ENCODE measurements at regions not wholly inside any gene's neighbourhood (a gene's known extent, or its start where the extent isn't known, plus 50 kb on each side); places are given as distances from the start of the nearest gene placed in this dataset.

DNA sequence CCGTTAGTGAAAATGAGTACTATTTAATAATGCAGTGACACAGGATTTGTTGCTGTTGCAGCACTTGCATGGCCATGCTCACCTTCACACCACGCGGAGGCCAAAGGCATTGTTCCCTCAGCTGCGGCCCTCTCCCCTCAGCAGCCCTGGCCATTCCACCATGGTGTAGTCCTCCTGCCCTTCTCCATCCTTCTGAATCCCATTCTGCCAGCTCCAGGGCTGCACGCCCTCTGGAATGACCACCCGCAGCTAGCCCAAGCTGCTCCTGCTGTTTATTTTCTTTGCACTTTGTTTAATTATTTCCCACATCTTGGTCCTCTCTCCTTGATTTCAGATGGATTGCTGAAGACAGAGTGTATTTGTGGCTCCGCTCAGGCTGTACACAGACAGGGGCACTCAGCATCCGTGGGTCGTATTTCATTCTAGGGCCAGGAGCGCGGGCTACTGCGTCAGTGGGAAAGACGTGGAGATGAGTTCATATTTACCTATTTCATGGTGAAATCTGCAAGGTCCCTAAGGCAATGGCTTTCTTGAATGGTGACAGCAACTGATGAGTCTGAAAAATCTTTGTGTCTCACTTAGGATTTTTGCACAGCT is 81.4 kb upstream of the DUSP22 start:
- DNase-seq = no peak

DNA sequence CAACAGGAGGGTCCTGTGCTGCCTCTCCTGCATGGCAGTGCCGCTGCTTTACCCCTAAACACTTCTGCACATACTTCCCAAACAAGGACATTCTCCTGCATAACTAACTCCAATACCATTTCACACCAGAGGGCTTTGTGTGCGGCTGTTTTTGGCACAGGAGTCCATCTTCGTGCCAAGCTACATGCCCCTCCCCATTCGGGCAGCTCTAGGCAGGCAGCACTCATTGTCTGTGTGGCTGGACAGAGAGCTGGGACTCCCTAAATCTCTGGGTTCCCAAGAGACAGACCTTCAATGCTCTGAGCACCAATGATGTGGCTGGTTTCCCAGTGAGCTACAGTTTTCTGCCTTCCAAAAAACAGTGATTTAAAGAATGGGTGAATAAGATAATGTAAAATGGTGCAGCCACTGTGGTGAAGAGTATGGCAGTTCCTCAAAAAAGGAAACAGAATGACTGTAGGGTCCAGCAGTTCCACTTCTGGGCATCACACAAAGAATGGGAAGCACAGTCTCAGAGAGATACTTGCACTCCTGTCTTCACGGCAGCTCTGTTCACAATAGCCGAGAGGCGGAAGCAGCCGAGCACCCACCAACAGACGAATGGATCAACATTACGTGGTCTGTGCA is 80.3 kb upstream of the DUSP22 start:
- DNase-seq = no peak

DNA sequence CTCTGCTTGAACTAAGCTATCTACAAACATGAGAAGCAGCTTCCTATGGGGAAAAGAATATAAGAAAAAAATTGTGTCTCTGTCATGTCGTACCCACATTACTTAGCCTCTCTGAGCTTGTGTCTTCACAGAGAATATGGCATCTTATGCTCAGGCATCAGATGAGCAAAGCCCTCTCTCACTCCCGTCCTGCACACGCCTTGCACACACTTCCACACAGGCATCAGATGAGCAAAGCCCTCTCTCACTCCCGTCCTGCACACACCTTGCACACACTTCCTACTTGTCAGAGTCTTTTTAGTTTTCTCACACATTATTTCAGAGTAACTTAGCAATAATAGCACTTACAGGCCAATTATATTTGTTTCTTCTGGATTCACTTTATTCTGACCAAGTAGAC is 79.0 kb upstream of the DUSP22 start:
- DNase-seq = no peak

DNA sequence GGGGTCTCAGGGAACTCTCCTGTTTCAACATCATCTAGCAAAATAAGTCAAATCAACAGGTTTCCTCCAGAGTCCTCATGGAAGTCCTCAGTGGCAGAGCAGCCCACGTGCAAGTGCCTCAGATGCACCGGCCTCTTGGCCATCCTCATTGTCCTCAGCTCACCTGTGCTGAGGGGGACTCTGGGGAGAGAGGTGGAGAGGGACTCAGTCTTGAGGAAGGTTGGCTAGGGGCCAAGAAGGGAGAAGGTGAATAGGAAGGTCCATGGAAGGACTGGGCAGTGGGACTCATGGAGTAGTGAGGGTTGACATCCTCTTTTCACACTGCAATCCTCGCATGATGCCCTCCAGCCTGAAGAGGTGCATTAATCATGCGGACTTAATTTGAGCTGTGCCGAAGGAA is 77.9 kb upstream of the DUSP22 start:
- no peak for DNase-seq

DNA sequence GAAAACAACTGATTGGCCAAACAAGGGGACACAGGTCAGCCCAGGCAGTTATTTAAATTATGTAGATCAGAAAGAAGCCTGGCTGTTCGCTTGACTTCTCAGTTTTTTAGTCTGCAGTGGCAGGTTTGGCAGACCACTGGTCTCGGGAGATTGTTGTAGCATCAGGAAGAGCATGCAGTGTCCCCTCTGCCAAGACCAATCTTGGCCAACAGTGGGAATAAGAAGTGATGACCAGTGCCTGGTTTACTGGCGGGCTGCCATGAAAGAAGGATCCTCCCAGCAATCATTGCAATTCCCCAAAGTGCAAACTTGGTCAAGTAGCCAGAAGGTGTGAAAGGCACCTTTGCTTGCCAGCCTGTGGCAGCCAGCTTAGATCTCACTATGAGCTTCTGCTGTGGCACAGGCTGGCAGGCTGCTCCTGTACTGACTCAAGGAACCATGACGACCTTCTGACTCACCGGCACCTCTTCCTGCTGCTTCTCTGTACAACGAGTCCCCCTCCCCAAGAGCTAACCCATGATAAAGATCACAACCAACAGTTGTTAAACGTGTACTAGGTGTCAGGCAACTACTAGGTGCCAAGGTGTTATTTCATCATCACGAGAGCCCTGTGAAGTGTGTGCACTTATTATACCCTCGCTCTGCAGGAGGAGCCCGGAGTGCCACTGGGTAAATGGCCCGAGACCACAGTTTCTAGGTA is 76.8 kb upstream of the DUSP22 start:
- peak; percentile 78 for DNase-seq

DNA sequence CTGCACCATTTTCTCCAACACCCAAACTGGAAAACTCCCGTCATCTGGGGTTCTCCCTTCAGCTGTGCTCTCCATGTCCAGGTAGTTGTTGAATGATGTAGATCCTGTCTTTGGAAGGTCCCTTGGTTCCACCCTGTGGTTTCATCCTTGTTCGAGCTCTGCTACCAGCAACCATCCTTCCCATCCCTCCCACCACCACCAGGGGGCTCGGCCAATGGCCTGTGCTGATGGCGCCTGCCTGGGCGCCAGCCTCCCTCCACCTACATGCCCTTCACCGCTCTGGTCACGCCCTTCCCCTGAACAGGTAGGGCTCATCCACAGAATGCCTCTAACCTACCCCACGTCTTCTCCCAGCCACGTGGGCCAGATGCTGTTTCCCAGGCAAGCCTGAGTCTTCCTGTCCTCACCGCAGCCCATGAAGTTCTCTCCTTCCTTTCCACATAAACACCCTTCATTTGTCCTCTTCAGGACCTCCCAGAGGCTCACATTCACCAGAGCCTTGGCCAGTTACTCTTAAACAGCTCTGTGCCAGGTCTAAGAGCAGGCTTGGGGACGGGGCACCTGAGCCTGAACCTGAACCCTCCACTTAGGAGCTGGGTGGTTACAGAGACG is 75.1 kb upstream of the DUSP22 start:
- peak; percentile 70 for DNase-seq

DNA sequence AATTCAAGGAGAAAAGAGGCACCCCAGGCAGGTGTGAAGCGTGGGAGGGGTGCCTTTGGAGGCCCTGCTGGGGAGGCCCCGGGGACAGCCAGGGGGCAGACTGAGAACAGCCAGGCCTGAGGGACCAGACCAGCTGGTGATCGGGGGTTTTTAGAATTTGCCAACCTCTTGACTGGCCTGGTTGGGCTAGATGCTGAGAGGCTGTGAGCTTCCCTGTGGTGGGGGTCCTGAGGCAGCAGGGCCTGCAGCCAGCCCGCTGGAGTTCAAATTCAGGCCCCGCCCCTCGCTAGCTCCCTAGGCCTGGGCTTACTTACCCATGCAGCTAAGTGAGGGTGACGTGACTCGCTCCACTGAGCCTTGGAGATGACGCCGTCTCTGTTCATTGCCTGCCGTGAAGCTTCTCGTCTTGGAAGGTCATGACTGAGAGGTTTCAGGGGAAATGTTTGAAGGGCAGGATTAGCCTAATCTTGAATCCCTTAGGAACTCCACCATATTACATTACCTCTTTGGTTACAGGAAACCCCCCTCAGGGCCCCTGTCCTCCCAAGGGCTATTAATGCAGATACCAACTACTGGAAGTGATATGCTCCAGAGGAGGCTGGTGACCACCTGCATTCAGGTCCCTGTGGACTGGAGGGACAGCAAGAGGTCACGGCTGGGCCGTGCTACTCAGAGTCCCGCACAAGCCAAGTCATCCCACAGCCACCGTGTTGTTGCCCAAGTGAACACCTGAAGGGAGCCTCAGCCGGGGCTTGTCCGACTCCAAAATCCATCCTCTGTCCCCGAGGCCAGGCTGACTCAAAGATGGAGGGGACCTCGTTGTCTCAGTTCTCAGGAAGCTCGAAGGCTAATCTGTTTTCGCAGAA is 73.9 kb upstream of the DUSP22 start:
- no peak for DNase-seq

DNA sequence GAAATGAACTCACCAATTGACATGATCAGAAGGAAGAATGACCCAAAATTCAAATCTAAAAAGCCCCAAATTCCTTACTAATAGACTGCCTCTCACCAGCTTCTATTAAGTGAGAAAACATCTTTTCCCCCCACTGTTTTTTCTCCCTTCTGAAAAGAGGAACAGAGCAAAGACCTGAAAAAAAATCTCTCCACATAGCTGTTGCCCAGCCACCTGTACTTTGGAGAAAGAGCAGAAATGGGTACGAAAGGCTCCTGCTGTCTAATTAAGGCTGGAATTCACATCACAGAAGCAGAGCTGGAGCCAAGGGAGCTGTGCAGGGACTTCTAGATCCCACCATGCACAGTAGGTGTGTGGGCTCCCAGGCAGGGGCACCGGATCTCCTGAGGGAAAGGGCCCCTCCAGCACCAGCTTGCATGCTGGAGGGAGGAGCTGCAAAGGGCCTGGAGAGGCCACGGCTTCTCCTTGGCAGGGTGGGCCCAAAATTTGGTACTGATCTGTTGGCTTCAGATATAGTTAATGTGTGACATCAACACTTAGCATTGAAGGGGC is 73.2 kb upstream of the DUSP22 start:
- DNase-seq = peak; percentile 22

DNA sequence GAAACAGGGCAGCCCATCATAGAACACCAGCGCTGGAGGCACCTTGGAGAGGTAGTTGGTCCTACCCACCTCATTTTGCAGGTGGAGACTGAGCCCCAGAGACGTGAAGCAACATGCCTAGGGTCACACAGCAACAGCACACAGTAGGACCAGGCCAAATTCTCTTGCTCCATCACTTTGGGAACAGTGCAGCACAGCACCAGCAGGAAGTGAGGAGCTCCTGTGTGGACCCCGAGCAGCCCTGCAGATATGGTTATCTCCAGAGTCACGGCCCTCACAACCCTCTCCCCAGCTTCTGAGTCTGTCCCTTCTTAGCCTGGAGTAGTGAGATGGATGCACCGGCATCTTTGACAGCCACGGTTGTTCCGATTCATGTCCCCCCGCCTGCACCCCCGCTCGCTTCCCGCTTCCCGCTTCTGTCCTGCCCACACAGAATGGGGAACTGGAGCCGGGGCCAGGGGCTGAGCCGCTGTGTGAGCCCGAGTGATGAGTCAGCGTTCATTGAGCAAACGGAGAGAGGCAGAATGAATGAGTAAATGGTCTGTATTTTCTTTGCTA is 72.6 kb upstream of the DUSP22 start:
- peak; percentile 37 for DNase-seq

DNA sequence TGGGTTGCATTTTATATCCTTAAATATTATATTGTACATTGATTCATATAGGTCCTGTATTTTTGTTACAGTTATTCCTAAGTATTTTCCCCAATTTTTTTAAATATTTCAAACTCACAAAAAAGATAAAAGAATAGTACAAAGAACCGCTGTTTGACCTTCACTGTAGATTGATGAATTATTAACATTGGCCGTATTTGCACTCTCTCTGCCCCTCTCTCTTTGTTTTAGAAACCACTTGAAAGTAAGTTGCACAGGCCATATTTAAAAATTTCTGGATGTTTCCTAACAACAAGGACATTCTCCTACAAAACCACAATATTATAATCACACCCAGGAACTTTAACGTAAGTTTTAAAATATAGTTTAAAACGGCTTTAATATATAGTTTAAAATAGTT is 72.0 kb upstream of the DUSP22 start:
- no peak for DNase-seq

DNA sequence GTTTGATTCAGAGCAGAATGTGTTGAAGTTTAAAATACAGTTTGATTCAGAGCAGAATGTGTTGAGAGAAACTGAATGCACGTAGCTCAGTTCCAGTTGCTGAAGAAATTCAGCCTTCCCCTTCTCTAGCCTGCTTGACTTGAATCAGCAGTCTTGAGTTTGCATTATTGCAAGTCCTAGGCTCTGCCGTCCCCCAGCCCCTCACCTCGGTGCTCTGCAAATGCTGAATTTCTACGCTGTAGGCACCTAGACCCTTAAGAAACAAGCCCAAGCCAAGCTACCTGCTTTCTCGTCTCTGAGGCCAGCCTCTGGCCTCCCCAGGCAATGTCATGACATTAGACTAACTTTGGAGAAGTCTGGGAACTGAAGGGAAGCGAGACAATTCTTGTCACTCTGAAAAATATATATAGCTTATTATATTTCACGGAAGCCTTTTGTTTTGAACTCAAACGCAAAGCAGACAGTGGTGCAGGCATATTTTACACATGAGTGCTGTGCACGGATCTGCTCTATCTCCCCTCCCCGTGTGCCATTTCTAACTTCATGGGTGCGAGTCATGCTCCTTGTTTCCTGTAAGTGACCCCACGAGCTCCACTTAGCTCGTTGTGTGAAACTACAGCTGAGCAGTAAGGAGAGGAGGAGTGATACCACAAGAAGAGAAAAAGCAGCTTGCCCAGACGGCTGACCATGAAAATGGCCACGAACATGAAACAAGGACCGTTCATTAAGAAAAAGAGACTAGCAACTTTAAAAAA is 71.4 kb upstream of the DUSP22 start:
- DNase-seq = peak; percentile 54

DNA sequence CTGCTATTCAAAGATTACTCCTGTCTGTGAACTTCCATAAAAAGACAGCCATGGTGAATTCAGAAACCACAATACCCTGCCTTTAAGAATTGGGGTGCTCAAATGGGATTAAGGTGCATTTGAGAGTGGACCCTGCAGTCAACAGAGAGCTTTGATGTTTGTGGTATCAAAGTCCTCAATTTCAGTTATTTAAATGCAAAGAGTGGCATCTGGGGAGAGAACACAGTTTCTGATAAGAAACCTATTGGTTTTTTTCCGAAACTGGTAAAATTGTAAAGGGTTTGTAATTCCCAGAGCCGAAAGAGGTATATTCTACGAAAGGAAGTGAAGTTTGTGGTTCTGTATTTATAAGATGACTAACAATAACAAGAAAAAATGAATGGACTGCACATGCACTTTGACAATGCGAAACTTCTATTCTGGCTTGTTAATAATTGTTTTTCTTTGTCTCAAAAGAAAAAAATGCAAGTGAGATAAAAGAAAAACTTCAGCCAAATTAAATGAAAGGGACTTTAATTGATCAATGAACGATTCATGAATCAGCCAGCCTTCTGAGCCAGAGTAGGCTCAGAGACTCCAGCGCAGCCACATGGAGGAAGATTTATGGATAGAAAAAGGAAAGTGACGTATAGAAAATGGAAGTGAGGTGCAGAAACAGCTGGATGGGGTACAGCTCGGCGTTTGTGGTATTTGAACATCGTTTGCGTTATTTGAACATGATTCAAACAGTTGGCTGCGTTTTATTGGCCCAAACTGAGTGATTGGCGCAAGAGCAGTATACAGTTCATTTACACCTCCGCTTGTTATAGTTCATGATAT is 70.5 kb upstream of the DUSP22 start:
- no peak for DNase-seq

DNA sequence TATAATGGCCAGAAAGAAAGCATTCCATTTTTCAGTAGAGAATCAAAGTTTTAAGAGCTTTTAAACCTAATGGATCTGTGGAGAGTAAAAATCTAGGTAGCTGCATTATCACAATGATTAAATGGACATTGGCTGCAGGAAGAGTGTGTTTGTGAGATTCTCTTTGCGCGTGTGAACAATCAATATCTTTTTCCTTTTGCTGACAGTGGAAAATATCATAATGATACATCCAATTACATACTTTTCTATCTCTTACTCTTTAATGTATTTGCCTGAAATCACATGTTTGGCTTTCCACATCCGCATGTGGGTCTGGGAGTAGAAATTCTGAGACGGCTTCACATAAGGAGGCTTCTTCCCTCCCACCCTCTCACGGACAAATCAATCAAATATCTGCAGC is 69.8 kb upstream of the DUSP22 start:
- DNase-seq = no peak

DNA sequence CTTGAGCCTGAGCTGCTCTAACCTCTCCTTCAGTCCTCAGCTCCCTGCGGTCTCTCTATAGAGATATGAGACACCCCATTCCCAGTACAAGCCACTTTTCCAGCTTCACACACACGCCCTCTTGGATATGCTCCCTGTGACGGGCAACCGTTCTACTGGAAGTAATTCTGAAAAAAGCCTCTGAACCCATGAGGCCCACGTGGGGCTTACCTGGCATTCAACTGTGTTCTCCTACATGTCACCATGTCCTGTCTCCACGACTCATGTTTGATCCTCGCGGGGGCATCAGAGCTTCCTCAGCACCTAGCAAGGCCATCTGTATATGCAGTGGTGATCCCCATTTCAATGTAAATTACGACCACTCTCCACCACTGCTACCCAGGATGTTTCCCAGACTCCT is 69.2 kb upstream of the DUSP22 start:
- DNase-seq = no peak

DNA sequence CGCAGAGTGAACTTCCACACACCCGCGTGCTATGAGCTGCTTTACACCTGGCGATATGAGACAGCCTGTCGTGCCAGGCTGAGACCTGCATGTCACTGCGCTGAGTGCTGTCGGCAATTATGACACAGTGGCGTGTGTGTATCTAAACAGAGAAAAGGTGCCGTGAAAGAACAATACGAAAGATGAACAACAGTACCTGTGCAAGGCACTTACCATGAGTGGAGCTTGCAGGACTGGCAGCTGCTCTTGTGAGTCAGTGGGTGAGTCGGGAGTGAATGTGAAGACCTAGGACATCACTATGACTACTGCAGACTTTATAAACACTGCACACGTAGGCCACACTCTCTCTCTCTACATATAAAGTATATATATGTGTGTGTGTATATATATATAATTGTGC is 68.5 kb upstream of the DUSP22 start:
- peak; percentile 60 for DNase-seq

DNA sequence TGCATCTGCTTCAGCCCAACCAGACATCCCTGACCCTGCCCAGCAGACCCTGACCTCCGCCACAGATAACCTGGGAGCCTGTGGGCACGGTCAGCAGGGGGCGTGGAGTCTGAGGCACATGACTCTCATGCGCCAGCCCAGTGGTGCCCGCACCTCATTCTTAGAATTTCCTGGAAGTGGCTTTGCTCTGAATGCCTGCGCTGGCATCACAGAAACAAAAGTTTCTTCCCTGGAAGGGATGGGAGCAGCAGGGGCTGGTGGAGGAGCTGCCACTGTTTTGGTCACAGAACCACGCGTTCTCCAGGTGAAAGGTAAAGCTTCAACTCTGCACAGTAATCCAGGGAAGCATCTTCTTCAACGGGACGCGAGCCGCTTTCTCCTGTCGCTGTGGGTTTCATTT is 67.9 kb upstream of the DUSP22 start:
- no peak for DNase-seq

DNA sequence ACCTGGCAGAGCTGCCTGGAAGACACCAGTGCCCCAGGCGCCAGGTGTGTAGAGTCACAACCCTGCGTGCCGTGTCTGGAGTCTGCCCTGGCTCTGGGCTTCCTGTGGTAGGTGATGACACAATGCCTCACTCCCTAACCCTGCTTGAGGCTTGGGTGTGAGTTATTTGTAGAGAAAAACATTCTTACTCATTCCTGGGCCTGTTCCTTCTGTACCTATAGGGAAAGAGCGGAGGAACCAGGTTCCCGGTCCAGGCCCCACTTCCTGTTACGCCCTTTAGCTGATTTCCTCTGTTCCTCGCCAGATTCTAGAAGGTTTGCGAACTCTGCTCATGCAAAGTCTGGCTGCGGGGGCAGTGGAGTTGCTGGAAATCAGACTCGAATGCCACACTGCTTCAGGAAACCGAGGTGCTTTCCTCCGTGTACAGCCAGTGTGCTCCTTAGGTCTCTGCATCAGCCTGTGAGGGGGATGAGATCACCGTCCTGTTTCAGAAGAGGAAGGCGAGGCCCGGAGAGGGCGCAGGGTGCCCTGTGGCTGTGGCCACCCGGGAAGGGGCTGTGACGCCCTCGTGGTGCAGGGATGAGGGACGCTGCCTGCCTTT is 67.1 kb upstream of the DUSP22 start:
- peak; percentile 77 for DNase-seq

DNA sequence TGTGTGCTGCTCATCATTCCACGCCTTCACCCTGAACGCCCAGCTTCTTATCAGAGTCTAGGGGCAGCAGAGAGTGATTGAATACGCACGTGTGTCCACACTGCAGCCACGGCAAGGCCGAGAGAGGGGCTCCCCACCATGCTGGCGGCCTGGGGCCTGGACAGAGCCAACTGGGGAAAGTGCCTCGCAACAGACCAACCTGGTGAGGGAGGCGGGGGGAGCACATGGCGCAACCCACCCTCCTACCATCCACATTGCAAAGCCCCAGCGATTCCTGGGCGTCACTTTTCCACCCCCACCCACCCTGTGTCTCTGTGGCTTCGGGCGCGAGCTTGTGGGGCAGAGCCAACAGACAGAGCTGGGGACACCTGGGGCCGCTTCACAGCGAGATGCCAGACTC is 66.4 kb upstream of the DUSP22 start:
- DNase-seq = no peak

DNA sequence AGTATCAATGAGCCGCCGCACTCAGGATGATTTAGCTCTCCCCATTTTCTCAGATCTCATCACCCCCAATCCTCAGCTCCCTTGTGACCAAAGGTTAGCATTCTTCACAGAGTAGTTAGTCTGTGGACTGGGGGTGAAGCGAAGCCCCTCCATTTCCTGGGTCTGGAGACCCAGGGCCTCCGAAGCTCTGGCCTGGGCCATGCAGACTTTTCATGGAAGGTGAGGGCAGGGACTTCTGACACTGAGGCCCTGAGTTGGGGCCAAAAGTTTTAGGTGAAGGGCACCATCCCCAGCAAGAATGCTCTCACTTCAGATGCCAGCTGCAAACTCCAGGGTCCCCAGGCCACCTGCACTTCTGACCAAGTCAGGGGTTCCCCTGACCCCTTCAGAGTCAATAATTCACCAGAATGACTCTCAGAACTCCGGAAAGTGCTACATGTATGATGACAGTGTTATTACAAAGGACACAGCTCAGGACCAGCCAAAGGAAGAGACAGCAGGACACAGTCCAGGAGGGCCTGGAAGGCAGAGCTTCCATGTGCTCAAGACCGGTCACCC is 65.7 kb upstream of the DUSP22 start:
- no peak for DNase-seq
